Psoas muscle (tissue), 7 donors: ENCODE measurements at regions not wholly inside any gene's neighbourhood (a gene's known extent, or its start where the extent isn't known, plus 50 kb on each side); places are given as distances from the start of the nearest gene placed in this dataset.

Experiments
- ATAC-seq, 4 donors: fragments of 200-7000 bp; cut with Tn5 transposase; one replicate each; pipeline ENCODE4 v1.9.1; 2020; ENCODE audit warnings: moderate library complexity in 3 of 4, mild to moderate bottlenecking in 2 of 4
- DNase-seq, 2 donors: peaks; one replicate each; pipeline ENCODE4 v3.0.0-alpha.2; 2020
- H3K27ac ChIP-seq: fragments of 200-600 bp; one replicate; pipeline ENCODE4 v1.8.0; 2022
- H3K27me3 ChIP-seq, 3 donors: fragments of 200-600 bp in 1 of 3; one replicate each; pipeline versions ENCODE4 v1.6.1 to v1.8.0; 2013 to 2022; ENCODE audit warnings: low read length in 2 of 3, mild to moderate bottlenecking in 2 of 3, moderate library complexity in 1 of 3; ENCODE audit not compliant: insufficient read depth in 3 of 3
- H3K36me3 ChIP-seq, 2 donors: fragments of 200-600 bp in 1 of 2; one replicate each; pipeline versions ENCODE4 v1.6.1 to v1.8.0; 2013 to 2022; ENCODE audit warnings: low read depth in 1 of 2, mild to moderate bottlenecking in 1 of 2, moderate library complexity in 1 of 2; ENCODE audit not compliant: insufficient read depth in 1 of 2
- H3K4me1 ChIP-seq: fragments of 200-600 bp; one replicate; pipeline ENCODE4 v1.8.0; 2022
- H3K4me3 ChIP-seq: fragments of 200-600 bp; one replicate; pipeline ENCODE4 v1.8.0; 2022; ENCODE audit warnings: mild to moderate bottlenecking
- H3K9me3 ChIP-seq: fragments of 200-600 bp; one replicate; pipeline ENCODE4 v1.8.0; 2022
- WGBS, 3 donors: extraction: QIAGEN DNeasy Blood & Tissue Kit; methylation state at CpG; one replicate each; pipeline versions ENCODE4 v1.1.6 to v1.1.7; 2013; 5-methylcytosine and 5-hydroxymethylcytosine counted together
- intact Hi-C, 2 donors: fragments of 100-400 bp; cut with DNase I; formaldehyde crosslinking; loops; one replicate each; pipeline versions ENCODE4 v1.11.0 to v1.14.2; 2022
- TF ChIP-seq, protein P1 (sequence below): fragments of 200-600 bp; IDR thresholded peaks from one replicate; pipeline ENCODE4 v1.8.0; 2022; ENCODE audit warnings: antibody characterized with exemption
- donor health status: healthy with polysubstance abuse.
- donor health status: DM: no; HTN: no; CAD: no; lungs with moderate emphysema.
- donor health status: Bipolar disorder and iron deficiency.
- donor health status: healthy.
- donor health status: DM: yes; HTN: yes; CAD: no.
- donor health status: DM: no; HTN: no; CAD: no.
- donor health status: DM: yes; HTN: yes; CAD: no.

DNA sequence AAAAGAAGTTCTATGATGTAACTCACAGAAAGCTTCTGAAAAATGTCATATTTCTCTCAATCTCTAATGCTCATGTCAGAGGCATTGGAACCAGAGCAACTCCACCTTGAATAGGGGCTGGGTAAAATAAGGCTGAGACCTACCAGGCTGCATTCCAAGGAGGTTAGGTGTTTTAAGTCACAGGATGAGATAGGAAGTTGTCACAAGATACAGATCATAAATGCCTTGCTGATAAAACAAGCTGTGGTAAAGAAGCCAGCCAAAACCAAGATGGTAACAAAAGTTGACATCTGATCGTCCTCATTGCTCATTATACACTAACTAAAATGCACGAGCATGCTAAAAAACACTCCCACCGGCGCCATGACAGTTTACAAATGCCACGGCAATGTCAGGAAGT, 411.1 kb upstream of the GRIA1 start:
- Histone ChIP-seq H3K27me3 (no peaks in the 10 kb centered on the region), H3K4me1 (no peaks in the 10 kb centered on the region), H3K36me3 (no peaks in the 10 kb centered on the region), H3K27ac (no peak overlapping the region), H3K4me3 (no peak overlapping the region), H3K9me3 (no peaks in the 10 kb centered on the region)
- ATAC-seq (no peak), DNase-seq (no peak)
- intact Hi-C loops = no loop called here
- 82 to 86% (median 82%) methylated on average over 5 of the region's 5 CpGs for WGBS, 3 donors
- TF ChIP-seq, protein P1, sequence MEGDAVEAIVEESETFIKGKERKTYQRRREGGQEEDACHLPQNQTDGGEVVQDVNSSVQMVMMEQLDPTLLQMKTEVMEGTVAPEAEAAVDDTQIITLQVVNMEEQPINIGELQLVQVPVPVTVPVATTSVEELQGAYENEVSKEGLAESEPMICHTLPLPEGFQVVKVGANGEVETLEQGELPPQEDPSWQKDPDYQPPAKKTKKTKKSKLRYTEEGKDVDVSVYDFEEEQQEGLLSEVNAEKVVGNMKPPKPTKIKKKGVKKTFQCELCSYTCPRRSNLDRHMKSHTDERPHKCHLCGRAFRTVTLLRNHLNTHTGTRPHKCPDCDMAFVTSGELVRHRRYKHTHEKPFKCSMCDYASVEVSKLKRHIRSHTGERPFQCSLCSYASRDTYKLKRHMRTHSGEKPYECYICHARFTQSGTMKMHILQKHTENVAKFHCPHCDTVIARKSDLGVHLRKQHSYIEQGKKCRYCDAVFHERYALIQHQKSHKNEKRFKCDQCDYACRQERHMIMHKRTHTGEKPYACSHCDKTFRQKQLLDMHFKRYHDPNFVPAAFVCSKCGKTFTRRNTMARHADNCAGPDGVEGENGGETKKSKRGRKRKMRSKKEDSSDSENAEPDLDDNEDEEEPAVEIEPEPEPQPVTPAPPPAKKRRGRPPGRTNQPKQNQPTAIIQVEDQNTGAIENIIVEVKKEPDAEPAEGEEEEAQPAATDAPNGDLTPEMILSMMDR = no peak

DNA sequence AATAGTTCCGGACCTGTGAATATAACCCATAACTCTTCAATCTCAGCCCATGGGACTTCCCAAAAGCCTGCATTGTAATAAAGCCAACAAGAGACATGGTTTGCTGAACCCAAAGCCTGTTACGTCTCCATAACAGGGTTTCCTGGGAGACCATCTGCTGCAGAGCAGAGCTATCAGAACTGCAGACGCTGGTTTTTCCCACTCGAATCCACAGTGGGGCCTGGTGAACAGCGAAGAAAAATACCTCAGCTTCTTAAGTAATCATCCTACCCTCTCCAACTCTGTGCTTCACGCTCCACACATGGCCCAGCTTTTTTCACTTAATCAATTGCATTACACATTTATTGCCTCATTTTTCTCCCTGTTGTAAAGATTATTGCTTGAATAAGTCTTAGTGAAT, 409.5 kb upstream of the GRIA1 start:
- H3K27ac ChIP-seq = no peak overlapping the region
- H3K27me3 ChIP-seq = no peaks in the 10 kb centered on the region
- no peak for ATAC-seq
- DNase-seq = no peak
- H3K36me3 ChIP-seq = no peaks in the 10 kb centered on the region
- no peaks in the 10 kb centered on the region for H3K4me1 ChIP-seq
- intact Hi-C loops = no loop called here
- no peaks in the 10 kb centered on the region for H3K9me3 ChIP-seq
- WGBS, 3 donors = 71 to 73% (median 72%) methylated on average over 6 of the region's 6 CpGs
- TF ChIP-seq, protein P1 = no peak
- no peak overlapping the region for H3K4me3 ChIP-seq

DNA sequence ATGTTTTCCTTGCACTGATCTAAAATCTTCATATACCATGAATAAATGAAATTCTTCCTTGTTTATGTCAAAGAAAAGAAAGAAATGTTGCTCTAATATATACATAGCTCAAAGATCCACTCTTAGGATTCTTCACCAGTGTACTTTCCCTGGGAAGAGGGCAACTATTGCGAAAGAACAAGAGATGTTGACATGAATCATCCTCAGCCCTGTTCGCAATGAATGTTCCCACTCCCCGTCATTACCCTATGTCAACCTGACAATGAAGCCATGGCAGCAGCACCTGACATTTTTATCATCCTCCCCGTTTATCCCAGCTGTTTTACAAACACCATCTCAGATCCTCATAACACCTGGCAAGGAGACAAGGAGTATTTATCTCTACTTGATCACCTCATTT, 409.1 kb upstream of the GRIA1 start:
- H3K27ac ChIP-seq = no peak overlapping the region
- H3K4me3 ChIP-seq = no peak overlapping the region
- H3K9me3 ChIP-seq = no peaks in the 10 kb centered on the region
- H3K27me3 ChIP-seq = no peaks in the 10 kb centered on the region
- no peaks in the 10 kb centered on the region for H3K4me1 ChIP-seq
- intact Hi-C loops = no loop called here
- no peaks in the 10 kb centered on the region for H3K36me3 ChIP-seq
- no peak for DNase-seq
- 74 to 87% (median 77%) methylated on average over 4 of the region's 4 CpGs for WGBS, 3 donors
- ATAC-seq = no peak
- TF ChIP-seq, protein P1 = no peak

DNA sequence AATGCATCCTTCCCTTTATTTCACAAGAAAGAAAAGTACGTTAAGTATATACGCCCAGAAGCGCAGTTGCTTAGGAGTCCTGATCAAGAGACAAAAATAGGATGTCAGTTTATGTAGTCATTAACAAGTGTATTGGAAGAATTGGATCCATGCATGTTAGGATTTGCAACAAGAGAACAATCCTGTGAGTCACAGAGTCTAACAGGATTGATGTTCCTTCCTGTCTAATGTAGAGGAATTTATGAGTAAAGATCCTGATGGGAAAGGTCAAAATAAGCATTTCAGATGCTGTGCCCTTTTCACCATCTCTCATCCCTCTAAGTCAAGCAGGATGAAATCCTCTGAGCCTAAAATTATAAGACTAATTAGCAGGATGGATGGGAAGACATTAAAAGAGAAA, 406.0 kb upstream of the GRIA1 start:
- intact Hi-C loops = no loop called here
- 87 to 98% (median 88%) methylated on average over 3 of the region's 3 CpGs for WGBS, 3 donors

DNA sequence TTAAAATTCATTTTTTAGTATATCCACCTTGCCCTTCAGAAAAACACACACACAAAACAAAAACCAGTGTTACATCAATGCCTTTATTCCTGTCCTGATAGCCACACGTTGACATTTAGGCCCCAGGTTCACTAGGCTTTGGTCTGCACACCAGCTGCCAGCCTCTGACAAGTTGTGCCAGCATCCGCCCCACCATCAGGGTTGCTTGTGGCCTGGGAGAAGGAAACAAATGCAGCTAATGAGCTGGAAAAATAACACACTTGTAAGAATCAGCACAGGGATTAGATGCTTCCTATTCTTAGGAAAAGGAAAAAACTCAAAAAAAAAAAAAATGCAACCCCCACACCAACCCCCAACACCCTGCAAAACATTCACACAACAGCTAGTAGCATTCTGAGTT, 404.0 kb upstream of the GRIA1 start:
- no peak overlapping the region for H3K27ac ChIP-seq
- TF ChIP-seq, protein P1 = no peak
- WGBS, 3 donors = 38 to 61% (median 53%) methylated on average over 2 of the region's 2 CpGs

More for the DNA sequence above, 406.0 kb upstream of the GRIA1 start:
- no peaks in the 10 kb centered on the region for H3K36me3 ChIP-seq
- no peaks in the 10 kb centered on the region for H3K9me3 ChIP-seq
- H3K27me3 ChIP-seq = no peaks in the 10 kb centered on the region
- H3K27ac ChIP-seq = no peak overlapping the region
- DNase-seq = no peak
- TF ChIP-seq, protein P1 = no peak
- H3K4me1 ChIP-seq = no peaks in the 10 kb centered on the region
- no peak for ATAC-seq
- H3K4me3 ChIP-seq = no peak overlapping the region

More for the DNA sequence above, 404.0 kb upstream of the GRIA1 start:
- no peaks in the 10 kb centered on the region for H3K36me3 ChIP-seq
- intact Hi-C loops = no loop called here
- no peaks in the 10 kb centered on the region for H3K27me3 ChIP-seq
- no peak for DNase-seq
- H3K4me1 ChIP-seq = no peaks in the 10 kb centered on the region
- no peaks in the 10 kb centered on the region for H3K9me3 ChIP-seq
- no peak for ATAC-seq
- H3K4me3 ChIP-seq = no peak overlapping the region
